ENCODE measurements at regions not wholly inside any gene's neighbourhood (a gene's known extent, or its start where the extent isn't known, plus 50 kb on each side); places are given as distances from the start of the nearest gene placed in this dataset.

DNA sequence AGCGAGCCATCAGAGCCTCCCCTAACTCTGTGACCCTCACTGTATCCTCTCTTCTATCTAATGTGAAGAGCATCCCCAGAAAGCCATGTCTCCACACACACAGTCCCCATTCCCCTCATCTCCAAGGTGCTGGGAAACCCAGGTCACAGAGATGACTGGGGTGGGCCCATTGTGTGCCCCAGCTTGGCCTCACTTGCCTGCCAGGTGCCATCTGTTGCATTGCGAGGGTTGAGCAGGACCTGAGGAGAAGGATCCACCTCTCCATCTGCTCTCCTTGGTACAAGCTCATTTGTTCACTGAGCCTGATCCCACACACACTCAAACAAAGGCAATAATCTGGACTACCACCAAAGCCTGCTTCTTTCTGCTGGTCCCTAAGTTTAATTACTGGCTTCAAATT is 118.8 kb downstream of the SPATA19 start:
- TF ChIP-seq POLR2A (IDR thresholded peaks at IDR 0.05; ENCODE audit: low read depth, low read length) (no peak), POU2F2 (IDR thresholded peaks at IDR 0.05; ENCODE audit: low read depth, low read length) (no peak), POLR2AphosphoS5 (IDR thresholded peaks at IDR 0.05; ENCODE audit: low read depth, low read length) (no peak), PAX5 (IDR thresholded peaks at IDR 0.05; ENCODE audit: insufficient read depth, low read length, severe bottlenecking) (no peak), TAF1 (IDR thresholded peaks at IDR 0.05; ENCODE audit: low read depth, low read length) (no peak), SPI1 (IDR thresholded peaks at IDR 0.05; ENCODE audit: low read depth, low read length) (no peak)
- DNase-seq (ENCODE audit: insufficient read length, low spot score) (no peak), FAIRE-seq (no peak)

GRCh38 chr11:133724116-133724515 is 121.2 kb downstream of the SPATA19 start:
- FAIRE-seq (no peak), DNase-seq (ENCODE audit: insufficient read length, low spot score) (no peak)
- TF ChIP-seq POU2F2 (IDR thresholded peaks at IDR 0.05; ENCODE audit: low read depth, low read length) (no peak), SPI1 (IDR thresholded peaks at IDR 0.05; ENCODE audit: low read depth, low read length) (no peak), POLR2AphosphoS5 (IDR thresholded peaks at IDR 0.05; ENCODE audit: low read depth, low read length) (no peak), PAX5 (IDR thresholded peaks at IDR 0.05; ENCODE audit: insufficient read depth, low read length, severe bottlenecking) (no peak), POLR2A (IDR thresholded peaks at IDR 0.05; ENCODE audit: low read depth, low read length) (no peak), TAF1 (IDR thresholded peaks at IDR 0.05; ENCODE audit: low read depth, low read length) (no peak)

DNA sequence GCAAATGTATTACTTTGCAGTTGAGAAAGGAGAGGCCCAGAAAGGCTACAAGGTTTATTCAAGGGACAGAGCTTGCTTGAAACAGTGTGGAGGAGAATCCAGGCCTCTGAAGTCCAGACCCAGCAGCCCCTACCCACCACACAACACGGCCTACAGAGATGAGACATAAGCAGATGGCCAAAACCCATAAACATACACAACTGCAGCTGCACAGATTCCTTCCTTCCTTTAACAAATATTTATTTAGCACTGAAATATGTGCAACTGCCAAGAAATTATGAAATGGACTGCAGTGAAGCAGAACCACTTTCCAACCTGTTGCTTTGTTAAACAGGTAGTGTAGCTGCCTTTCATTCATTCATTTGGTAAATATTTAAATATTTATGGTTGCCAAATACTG is 122.3 kb downstream of the SPATA19 start:
- DNase-seq (ENCODE audit: insufficient read length, low spot score) (no peak), FAIRE-seq (no peak)
- no peak for TF ChIP-seq TAF1 (IDR thresholded peaks at IDR 0.05; ENCODE audit: low read depth, low read length)
- no peak for TF ChIP-seq POU2F2 (IDR thresholded peaks at IDR 0.05; ENCODE audit: low read depth, low read length)
- TF ChIP-seq POLR2A (IDR thresholded peaks at IDR 0.05; ENCODE audit: low read depth, low read length), result no peak
- no peak for TF ChIP-seq SPI1 (IDR thresholded peaks at IDR 0.05; ENCODE audit: low read depth, low read length)
- TF ChIP-seq POLR2AphosphoS5 (IDR thresholded peaks at IDR 0.05; ENCODE audit: low read depth, low read length), result no peak
- no peak for TF ChIP-seq PAX5 (IDR thresholded peaks at IDR 0.05; ENCODE audit: insufficient read depth, low read length, severe bottlenecking)

DNA sequence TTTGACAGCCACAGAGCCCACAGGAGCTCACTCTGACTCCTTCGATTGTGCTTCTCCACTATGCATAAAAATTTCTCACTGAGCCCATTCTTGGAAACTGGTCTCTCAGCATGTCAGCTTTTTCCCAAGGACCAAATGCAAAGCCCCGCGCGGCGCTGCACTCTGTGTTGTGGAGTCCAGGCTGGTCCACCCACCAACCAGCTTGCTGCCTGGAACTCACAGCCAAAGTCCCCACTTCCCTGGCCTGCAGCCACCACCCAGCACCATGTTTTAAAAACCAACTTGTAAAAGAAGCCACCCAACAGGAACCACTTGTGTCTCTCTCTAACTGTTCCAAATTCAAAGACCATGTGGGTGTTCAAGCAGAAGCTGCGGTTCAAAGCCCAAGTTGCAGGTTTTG is 124.4 kb downstream of the SPATA19 start:
- FAIRE-seq (no peak), DNase-seq (ENCODE audit: insufficient read length, low spot score) (no peak)
- no peak for TF ChIP-seq SPI1 (IDR thresholded peaks at IDR 0.05; ENCODE audit: low read depth, low read length)

DNA sequence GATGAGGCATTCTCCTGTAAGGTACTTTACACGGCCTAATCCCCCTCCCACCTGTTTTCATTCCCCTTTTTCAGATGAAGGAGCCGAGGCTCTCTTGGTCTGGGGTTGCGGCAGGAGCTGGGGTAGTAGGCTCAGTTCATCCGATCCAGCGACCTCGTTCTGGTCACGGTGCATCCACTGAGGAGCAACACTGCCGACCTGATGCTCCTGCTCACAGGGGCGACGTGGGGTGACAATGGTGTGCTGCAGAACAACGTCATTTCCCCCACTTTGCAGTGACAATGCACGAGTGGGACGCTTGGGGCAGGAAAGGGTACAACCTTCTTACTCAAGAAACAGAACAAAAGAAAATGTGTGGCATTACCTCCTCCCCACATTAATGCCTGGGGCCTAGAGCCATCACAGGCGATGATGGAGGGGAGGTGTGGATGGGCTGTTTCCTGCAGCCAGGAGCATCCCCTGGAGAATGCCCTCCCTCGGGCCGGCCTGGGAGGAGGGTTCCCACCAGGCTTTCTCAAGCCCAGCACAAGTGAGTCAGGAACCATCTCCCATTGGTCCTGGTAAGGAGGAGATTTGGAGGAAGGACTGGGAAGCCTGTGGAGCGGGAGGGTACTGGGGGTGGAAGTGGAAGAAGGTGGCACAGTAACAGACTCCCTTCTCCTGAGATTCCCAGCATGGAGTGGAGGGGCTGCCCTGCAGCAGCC is 125.6 kb downstream of the SPATA19 start:
- no peak for TF ChIP-seq POLR2A (IDR thresholded peaks at IDR 0.05; ENCODE audit: low read depth, low read length)
- TF ChIP-seq PAX5 (IDR thresholded peaks at IDR 0.05; ENCODE audit: insufficient read depth, low read length, severe bottlenecking), result no peak
- no peak for TF ChIP-seq POU2F2 (IDR thresholded peaks at IDR 0.05; ENCODE audit: low read depth, low read length)
- no peak for TF ChIP-seq TAF1 (IDR thresholded peaks at IDR 0.05; ENCODE audit: low read depth, low read length)
- TF ChIP-seq POLR2AphosphoS5 (IDR thresholded peaks at IDR 0.05; ENCODE audit: low read depth, low read length), result no peak
- no peak for TF ChIP-seq SPI1 (IDR thresholded peaks at IDR 0.05; ENCODE audit: low read depth, low read length)

GRCh38 chr11:133718831-133719230 is 126.5 kb downstream of the SPATA19 start:
- DNase-seq (ENCODE audit: insufficient read length, low spot score) (no peak), FAIRE-seq (no peak)
- TF ChIP-seq POU2F2 (IDR thresholded peaks at IDR 0.05; ENCODE audit: low read depth, low read length) (no peak), TAF1 (IDR thresholded peaks at IDR 0.05; ENCODE audit: low read depth, low read length) (no peak), PAX5 (IDR thresholded peaks at IDR 0.05; ENCODE audit: insufficient read depth, low read length, severe bottlenecking) (no peak), POLR2AphosphoS5 (IDR thresholded peaks at IDR 0.05; ENCODE audit: low read depth, low read length) (no peak), SPI1 (IDR thresholded peaks at IDR 0.05; ENCODE audit: low read depth, low read length) (no peak), POLR2A (IDR thresholded peaks at IDR 0.05; ENCODE audit: low read depth, low read length) (no peak)

More for the DNA sequence above, 125.6 kb downstream of the SPATA19 start:
- FAIRE-seq (no peak), DNase-seq (ENCODE audit: insufficient read length, low spot score) (no peak)

GRCh38 chr11:133718238-133718637 is 127.1 kb downstream of the SPATA19 start:
- no peak for TF ChIP-seq SPI1 (IDR thresholded peaks at IDR 0.05; ENCODE audit: low read depth, low read length)
- TF ChIP-seq PAX5 (IDR thresholded peaks at IDR 0.05; ENCODE audit: insufficient read depth, low read length, severe bottlenecking), result no peak
- no peak for TF ChIP-seq POU2F2 (IDR thresholded peaks at IDR 0.05; ENCODE audit: low read depth, low read length)
- no peak for TF ChIP-seq TAF1 (IDR thresholded peaks at IDR 0.05; ENCODE audit: low read depth, low read length)
- TF ChIP-seq POLR2AphosphoS5 (IDR thresholded peaks at IDR 0.05; ENCODE audit: low read depth, low read length), result no peak
- TF ChIP-seq POLR2A (IDR thresholded peaks at IDR 0.05; ENCODE audit: low read depth, low read length), result no peak
- DNase-seq (ENCODE audit: insufficient read length, low spot score), result no peak
- no peak for FAIRE-seq

DNA sequence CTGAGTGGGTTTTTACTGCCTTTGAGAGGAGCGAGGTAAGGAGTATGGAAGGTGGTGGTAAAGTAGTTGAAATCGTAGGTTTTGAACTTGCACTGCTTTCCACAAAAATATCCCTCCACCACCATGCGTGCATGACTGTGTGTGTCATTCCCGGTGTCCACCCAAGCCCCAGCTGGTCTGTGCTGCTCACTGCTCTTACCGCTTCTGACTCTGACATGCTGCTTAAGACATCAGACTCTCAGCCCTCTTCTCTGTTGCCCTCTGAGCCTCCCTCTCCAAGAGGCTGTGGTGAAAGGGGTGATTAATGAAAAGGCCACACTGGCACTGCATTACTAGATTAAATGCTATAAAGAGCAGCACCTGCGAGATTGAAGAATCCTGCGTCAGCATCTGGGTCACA is 128.7 kb downstream of the SPATA19 start:
- FAIRE-seq, result no peak

GRCh38 chr11:133715602-133716001 is 129.7 kb downstream of the SPATA19 start:
- TF ChIP-seq PAX5 (IDR thresholded peaks at IDR 0.05; ENCODE audit: insufficient read depth, low read length, severe bottlenecking), result no peak
- TF ChIP-seq POLR2A (IDR thresholded peaks at IDR 0.05; ENCODE audit: low read depth, low read length), result no peak
- no peak for TF ChIP-seq TAF1 (IDR thresholded peaks at IDR 0.05; ENCODE audit: low read depth, low read length)
- TF ChIP-seq POU2F2 (IDR thresholded peaks at IDR 0.05; ENCODE audit: low read depth, low read length), result no peak
- no peak for TF ChIP-seq SPI1 (IDR thresholded peaks at IDR 0.05; ENCODE audit: low read depth, low read length)
- TF ChIP-seq POLR2AphosphoS5 (IDR thresholded peaks at IDR 0.05; ENCODE audit: low read depth, low read length), result no peak
- no peak for FAIRE-seq
- no peak for DNase-seq (ENCODE audit: insufficient read length, low spot score)

More for the DNA sequence above, 128.7 kb downstream of the SPATA19 start:
- no peak for DNase-seq (ENCODE audit: insufficient read length, low spot score)
- TF ChIP-seq PAX5 (IDR thresholded peaks at IDR 0.05; ENCODE audit: insufficient read depth, low read length, severe bottlenecking), result no peak
- no peak for TF ChIP-seq POU2F2 (IDR thresholded peaks at IDR 0.05; ENCODE audit: low read depth, low read length)
- TF ChIP-seq SPI1 (IDR thresholded peaks at IDR 0.05; ENCODE audit: low read depth, low read length), result no peak
- no peak for TF ChIP-seq TAF1 (IDR thresholded peaks at IDR 0.05; ENCODE audit: low read depth, low read length)
- no peak for TF ChIP-seq POLR2AphosphoS5 (IDR thresholded peaks at IDR 0.05; ENCODE audit: low read depth, low read length)
- no peak for TF ChIP-seq POLR2A (IDR thresholded peaks at IDR 0.05; ENCODE audit: low read depth, low read length)
